ENCODE measurements at regions not wholly inside any gene's neighbourhood (a gene's known extent, or its start where the extent isn't known, plus 50 kb on each side); places are given as distances from the start of the nearest gene placed in this dataset.

DNA sequence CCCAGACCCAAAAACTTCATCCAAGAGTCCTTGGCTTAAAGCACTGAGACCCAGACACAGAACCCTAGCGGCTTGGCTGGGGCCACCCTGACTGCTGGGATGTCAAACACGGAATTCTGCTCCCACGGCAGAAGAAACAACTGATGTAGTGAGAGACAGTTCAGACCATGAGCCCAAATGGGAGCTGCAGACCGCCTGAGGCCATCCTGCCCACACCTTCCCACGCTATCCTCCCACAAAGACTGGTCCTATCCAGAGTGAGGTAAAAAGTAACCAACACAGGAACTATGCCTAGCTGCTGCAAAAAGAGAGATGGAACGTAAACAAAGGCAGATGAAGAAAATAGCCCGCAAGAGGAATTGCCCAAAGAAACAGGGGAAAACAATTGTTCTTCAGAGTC, 203.3 kb downstream of the PTPRU start (continued):
- TF ChIP-seq, protein P1, sequence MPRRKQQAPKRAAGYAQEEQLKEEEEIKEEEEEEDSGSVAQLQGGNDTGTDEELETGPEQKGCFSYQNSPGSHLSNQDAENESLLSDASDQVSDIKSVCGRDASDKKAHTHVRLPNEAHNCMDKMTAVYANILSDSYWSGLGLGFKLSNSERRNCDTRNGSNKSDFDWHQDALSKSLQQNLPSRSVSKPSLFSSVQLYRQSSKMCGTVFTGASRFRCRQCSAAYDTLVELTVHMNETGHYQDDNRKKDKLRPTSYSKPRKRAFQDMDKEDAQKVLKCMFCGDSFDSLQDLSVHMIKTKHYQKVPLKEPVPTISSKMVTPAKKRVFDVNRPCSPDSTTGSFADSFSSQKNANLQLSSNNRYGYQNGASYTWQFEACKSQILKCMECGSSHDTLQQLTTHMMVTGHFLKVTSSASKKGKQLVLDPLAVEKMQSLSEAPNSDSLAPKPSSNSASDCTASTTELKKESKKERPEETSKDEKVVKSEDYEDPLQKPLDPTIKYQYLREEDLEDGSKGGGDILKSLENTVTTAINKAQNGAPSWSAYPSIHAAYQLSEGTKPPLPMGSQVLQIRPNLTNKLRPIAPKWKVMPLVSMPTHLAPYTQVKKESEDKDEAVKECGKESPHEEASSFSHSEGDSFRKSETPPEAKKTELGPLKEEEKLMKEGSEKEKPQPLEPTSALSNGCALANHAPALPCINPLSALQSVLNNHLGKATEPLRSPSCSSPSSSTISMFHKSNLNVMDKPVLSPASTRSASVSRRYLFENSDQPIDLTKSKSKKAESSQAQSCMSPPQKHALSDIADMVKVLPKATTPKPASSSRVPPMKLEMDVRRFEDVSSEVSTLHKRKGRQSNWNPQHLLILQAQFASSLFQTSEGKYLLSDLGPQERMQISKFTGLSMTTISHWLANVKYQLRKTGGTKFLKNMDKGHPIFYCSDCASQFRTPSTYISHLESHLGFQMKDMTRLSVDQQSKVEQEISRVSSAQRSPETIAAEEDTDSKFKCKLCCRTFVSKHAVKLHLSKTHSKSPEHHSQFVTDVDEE (CRISPR knock-in tag; IDR thresholded peaks at IDR 0.05), result no peak
- no peak for TF ChIP-seq TCF4 (CRISPR knock-in tag; IDR thresholded peaks at IDR 0.05; ENCODE audit: borderline replicate concordance)

DNA sequence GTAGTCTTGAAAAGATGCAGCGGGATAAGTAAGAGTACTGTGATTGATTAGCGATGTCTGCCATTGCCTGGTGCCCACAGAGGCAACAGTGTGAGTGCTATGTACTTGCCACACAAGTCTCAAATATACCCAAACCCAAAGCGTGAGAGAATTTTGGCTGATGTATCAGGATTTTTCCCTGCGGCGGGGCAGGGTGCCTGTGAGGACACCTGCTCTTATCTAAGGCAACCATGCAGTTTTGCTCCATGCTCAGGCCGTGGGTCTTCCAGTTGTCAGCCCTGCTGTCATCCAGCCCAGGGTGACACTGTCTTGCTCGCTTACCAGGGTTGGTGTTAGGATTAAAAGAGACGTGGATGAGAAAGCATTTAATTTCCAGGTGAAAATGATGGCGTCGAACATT, 202.7 kb downstream of the PTPRU start:
- no peak for TF ChIP-seq ISL1 (CRISPR knock-in tag; IDR thresholded peaks at IDR 0.05)
- no peak for TF ChIP-seq ZNF8 (CRISPR knock-in tag; IDR thresholded peaks at IDR 0.05)
- ATAC-seq, result no peak

DNA sequence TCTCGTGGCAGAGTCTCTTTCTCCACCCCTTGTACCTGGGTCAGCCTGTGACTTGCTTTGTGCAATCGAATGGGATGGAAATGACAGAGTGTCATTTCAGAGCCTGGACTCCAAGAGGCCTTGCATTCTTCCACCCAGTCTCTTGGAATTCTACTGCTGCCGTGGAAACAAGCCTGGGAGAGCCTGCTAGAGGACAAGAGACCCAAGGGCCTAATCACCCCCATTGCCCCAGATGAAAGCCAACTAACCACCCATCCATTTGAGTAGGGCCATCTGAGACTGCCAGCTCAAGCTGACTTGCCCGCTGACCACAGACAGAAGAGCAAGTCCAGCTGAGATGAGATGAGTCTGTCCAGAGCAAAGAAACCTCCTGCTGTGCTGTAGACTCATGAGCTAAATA, 201.6 kb downstream of the PTPRU start:
- TF ChIP-seq ZNF70 (CRISPR knock-in tag; IDR thresholded peaks at IDR 0.05), result no peak
- TF ChIP-seq ZNF565 (CRISPR knock-in tag; conservative IDR thresholded peaks at IDR 0.05; ENCODE audit: low read depth), result no peak
- TF ChIP-seq ZFP30 (CRISPR knock-in tag; IDR thresholded peaks at IDR 0.05), result no peak
- no peak for ATAC-seq

DNA sequence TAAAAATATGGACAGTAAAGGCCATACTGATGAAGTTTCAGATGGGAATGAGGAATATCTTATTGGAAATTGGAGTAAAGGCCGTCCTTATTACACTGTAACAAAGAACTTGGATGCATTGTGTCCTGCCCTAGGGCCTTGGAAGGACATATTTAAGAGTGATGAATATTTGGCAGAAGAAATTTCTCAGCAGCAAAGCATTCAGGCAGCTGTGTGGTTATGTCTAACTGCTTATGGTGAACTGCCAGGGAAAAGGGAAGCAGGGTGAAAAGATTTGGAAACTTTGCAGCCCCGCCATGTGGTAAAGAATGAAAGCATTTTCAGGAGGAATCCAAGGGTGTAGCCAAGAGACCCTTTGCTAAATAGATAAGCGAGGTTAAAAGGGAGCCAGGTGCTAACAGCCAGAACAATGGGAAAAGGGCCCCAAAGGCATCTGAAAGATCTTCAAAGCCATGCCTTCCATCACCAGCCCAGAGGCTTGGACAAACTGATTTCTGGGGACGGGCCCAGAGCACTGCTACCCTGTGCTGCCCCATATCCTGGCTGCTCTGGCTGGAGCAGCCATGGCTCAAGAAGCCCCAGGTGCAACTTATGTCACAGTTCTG, 200.0 kb downstream of the PTPRU start:
- no peak for TF ChIP-seq GLIS3 (CRISPR knock-in tag; IDR thresholded peaks at IDR 0.05)
- TF ChIP-seq, protein P2, sequence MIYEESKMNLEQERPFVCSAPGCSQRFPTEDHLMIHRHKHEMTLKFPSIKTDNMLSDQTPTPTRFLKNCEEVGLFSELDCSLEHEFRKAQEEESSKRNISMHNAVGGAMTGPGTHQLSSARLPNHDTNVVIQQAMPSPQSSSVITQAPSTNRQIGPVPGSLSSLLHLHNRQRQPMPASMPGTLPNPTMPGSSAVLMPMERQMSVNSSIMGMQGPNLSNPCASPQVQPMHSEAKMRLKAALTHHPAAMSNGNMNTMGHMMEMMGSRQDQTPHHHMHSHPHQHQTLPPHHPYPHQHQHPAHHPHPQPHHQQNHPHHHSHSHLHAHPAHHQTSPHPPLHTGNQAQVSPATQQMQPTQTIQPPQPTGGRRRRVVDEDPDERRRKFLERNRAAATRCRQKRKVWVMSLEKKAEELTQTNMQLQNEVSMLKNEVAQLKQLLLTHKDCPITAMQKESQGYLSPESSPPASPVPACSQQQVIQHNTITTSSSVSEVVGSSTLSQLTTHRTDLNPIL (CRISPR knock-in tag; IDR thresholded peaks at IDR 0.05; ENCODE audit: low read depth), result no peak
- TF ChIP-seq PPARA (CRISPR knock-in tag; IDR thresholded peaks at IDR 0.05; ENCODE audit: borderline replicate concordance), result no peak
- no peak for TF ChIP-seq ESRRG (CRISPR knock-in tag; IDR thresholded peaks at IDR 0.05)
- TF ChIP-seq, protein P3, sequence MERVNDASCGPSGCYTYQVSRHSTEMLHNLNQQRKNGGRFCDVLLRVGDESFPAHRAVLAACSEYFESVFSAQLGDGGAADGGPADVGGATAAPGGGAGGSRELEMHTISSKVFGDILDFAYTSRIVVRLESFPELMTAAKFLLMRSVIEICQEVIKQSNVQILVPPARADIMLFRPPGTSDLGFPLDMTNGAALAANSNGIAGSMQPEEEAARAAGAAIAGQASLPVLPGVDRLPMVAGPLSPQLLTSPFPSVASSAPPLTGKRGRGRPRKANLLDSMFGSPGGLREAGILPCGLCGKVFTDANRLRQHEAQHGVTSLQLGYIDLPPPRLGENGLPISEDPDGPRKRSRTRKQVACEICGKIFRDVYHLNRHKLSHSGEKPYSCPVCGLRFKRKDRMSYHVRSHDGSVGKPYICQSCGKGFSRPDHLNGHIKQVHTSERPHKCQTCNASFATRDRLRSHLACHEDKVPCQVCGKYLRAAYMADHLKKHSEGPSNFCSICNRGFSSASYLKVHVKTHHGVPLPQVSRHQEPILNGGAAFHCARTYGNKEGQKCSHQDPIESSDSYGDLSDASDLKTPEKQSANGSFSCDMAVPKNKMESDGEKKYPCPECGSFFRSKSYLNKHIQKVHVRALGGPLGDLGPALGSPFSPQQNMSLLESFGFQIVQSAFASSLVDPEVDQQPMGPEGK (CRISPR knock-in tag; IDR thresholded peaks at IDR 0.05; ENCODE audit: borderline replicate concordance), result no peak
- TF ChIP-seq ZFP3 (CRISPR knock-in tag; IDR thresholded peaks at IDR 0.05), result no peak
- TF ChIP-seq ARNTL (CRISPR knock-in tag; IDR thresholded peaks at IDR 0.05; ENCODE audit: borderline replicate concordance, low read depth), result no peak
- TF ChIP-seq, protein P1 (CRISPR knock-in tag; IDR thresholded peaks at IDR 0.05), result no peak
- no peak for TF ChIP-seq OSR1 (CRISPR knock-in tag; IDR thresholded peaks at IDR 0.05)
- ATAC-seq, result no peak

DNA sequence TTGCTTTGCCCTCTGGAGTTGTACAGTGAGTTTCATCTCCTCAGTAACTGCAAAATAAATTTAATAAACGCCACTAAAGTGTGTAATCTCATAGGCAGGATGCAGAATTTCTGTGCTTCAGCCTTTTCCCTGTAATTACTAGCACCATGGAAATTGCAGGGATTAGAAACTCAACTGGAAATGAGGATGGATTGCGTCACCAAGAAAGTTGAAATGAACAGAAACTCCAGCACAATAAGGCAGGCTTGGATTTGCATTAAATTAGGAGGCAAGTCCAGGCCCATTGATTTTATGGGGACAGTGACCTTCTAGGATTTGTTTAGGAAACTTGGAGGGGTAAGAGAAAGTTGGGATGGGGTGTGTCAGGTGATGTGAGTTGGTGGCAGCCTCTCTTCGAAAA, 197.5 kb downstream of the PTPRU start:
- no peak for ATAC-seq
- TF ChIP-seq ZC3H10 (CRISPR knock-in tag; IDR thresholded peaks at IDR 0.05), result no peak
- TF ChIP-seq CSDC2 (CRISPR knock-in tag; IDR thresholded peaks at IDR 0.05), result no peak
- no peak for TF ChIP-seq OSR1 (CRISPR knock-in tag; IDR thresholded peaks at IDR 0.05)
- TF ChIP-seq ARNTL (CRISPR knock-in tag; IDR thresholded peaks at IDR 0.05; ENCODE audit: borderline replicate concordance, low read depth), result no peak
- TF ChIP-seq ISL1 (CRISPR knock-in tag; IDR thresholded peaks at IDR 0.05), result no peak
- no peak for TF ChIP-seq PPARA (CRISPR knock-in tag; IDR thresholded peaks at IDR 0.05; ENCODE audit: borderline replicate concordance)
